Left lung (tissue), 4 donors: ENCODE measurements at regions not wholly inside any gene's neighbourhood (a gene's known extent, or its start where the extent isn't known, plus 50 kb on each side); places are given as distances from the start of the nearest gene placed in this dataset.
A peak's percentile ranks its signal among the peaks of the same experiment; 100 is the strongest.

ENCODE experiments used
- ATAC-seq: fragments of 200-7000 bp; cut with Tn5 transposase; one replicate; pipeline ENCODE4 v1.9.1; 2020; ENCODE audit warnings: moderate library complexity
- DNase-seq, 4 donors: peaks; one replicate each; pipeline ENCODE4 v3.0.0-alpha.2; 2013 to 2020
- H3K27ac ChIP-seq, 2 donors: fragments of 200-600 bp; sonication (generic) in 1 of 2; one replicate each; pipeline versions ENCODE4 v1.5.0 to v1.8.0; 2020 to 2021
- H3K27me3 ChIP-seq, 2 donors: fragments of 200-600 bp; sonication (generic) in 1 of 2; one replicate each; pipeline versions ENCODE4 v1.5.0 to v1.8.0; 2020 to 2021
- H3K36me3 ChIP-seq, 2 donors: fragments of 200-600 bp; sonication (generic) in 1 of 2; one replicate each; pipeline versions ENCODE4 v1.5.0 to v1.8.0; 2020 to 2021
- H3K4me1 ChIP-seq, 2 donors: fragments of 200-600 bp; one replicate each; pipeline ENCODE4 v1.8.0; 2021
- H3K4me3 ChIP-seq, 2 donors: fragments of 200-600 bp; sonication (generic) in 1 of 2; one replicate each; pipeline versions ENCODE4 v1.5.0 to v1.8.0; 2020 to 2021; ENCODE audit warnings: mild to moderate bottlenecking in 1 of 2
- H3K9me3 ChIP-seq, 2 donors: fragments of 200-600 bp; sonication (generic) in 1 of 2; one replicate each; pipeline versions ENCODE4 v1.5.0 to v1.8.0; 2020 to 2021
- CTCF ChIP-seq, 2 donors: fragments of 200-600 bp; sonication (generic) in 1 of 2; IDR thresholded peaks; one replicate each; pipeline versions ENCODE4 v1.5.0 to v1.8.0; 2021; ENCODE audit warnings: antibody characterized with exemption in 2 of 2
- intact Hi-C, 2 donors: fragments of 100-400 bp; cut with DNase I; formaldehyde crosslinking; loops; one replicate each; pipeline versions ENCODE4 v1.11.2 to v1.14.2; 2022
- donor health status: DM: no; HTN: yes; CAD: no.
- donor health status: DM: no; HTN: no; CAD: no.

DNA sequence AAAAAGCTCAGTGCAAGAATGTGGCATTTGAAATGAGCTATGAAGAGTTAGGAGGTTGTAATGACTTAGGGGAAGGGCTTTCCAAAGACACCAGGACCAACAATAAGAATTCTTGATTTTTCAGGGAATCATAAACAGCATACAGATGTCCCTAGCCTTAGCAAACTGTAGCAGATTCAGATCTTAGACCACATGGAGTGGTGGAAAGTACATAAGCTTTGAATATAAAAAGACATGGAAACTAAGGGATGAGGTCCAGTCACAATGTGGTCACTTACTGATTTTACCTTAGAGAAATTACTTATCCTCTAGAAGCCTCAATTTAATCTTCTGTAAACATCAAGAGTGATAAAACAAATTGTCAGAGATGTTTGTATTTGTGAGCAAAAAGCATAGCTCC, 186.6 kb downstream of the DUSP6 start:
- Histone ChIP-seq H3K36me3 (no peaks in the 10 kb centered on the region), H3K4me3 (no peak overlapping the region), H3K27ac (peak overlapping the region in 1 of 2 donors; percentile 71), H3K27me3 (no peaks in the 10 kb centered on the region), H3K9me3 (no peaks in the 10 kb centered on the region), H3K4me1 (peaks cover 5 to 43% of the 10 kb centered on the region in 2 donors)
- no peak for DNase-seq
- no peak for ATAC-seq
- intact Hi-C loops, result no loop called here
- no peak for TF ChIP-seq CTCF (IDR thresholded peaks at IDR 0.05)

GRCh38 chr12:89163918-89164317, 188.4 kb downstream of the DUSP6 start:
- no peak overlapping the region for H3K4me3 ChIP-seq
- H3K27me3 ChIP-seq, result no peaks in the 10 kb centered on the region
- peak overlapping the region in 1 of 2 donors; percentile 92 for H3K27ac ChIP-seq
- no peaks in the 10 kb centered on the region for H3K9me3 ChIP-seq
- no peak for TF ChIP-seq CTCF (IDR thresholded peaks at IDR 0.05)
- peaks cover 5 to 58% of the 10 kb centered on the region in 2 donors for H3K4me1 ChIP-seq
- no peaks in the 10 kb centered on the region for H3K36me3 ChIP-seq
- DNase-seq, result no peak
- ATAC-seq, result no peak
- intact Hi-C loops, result no loop called here

- Histone ChIP-seq H3K27ac (peak overlapping the region; percentile 58 to 92), H3K36me3 (no peaks in the 10 kb centered on the region), H3K27me3 (no peaks in the 10 kb centered on the region), H3K4me3 (no peak overlapping the region), H3K9me3 (no peaks in the 10 kb centered on the region), H3K4me1 (peaks cover 5 to 59% of the 10 kb centered on the region in 2 donors)
- intact Hi-C loops, result no loop called here
- no peak for TF ChIP-seq CTCF (IDR thresholded peaks at IDR 0.05)
- ATAC-seq (peak; percentile 85), DNase-seq (peak in 2 of 4 donors; percentile 61 to 75)
Observed at GRCh38 chr12:89162589-89163261, 189.6 kb downstream of the DUSP6 start.

DNA sequence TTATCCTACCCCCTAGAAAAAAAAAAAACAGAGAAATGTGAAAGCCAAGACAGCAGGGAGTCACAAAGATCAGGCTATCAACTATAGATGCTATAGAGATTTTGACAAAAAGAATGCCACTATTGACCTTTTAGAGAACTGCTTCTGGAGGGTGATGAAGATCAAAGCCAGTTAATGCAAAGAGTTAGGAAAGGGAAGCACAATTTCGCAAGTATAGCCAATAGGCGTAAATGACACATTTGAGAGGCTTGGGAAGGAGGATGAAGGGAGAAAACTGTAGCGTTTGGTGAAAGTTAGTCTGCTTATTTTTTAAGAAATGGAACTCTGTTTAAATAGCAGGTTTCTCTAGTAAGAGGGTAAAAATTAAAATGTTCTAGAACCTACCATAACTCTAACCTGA, 190.7 kb downstream of the DUSP6 start:
- no peak for ATAC-seq
- intact Hi-C loops, result no loop called here
- H3K27ac ChIP-seq, result peak overlapping the region in 1 of 2 donors; percentile 92

GRCh38 chr12:89160716-89161123, 191.6 kb downstream of the DUSP6 start:
- TF ChIP-seq CTCF (IDR thresholded peaks at IDR 0.05), result no peak
- Histone ChIP-seq H3K27me3 (no peaks in the 10 kb centered on the region), H3K4me1 (peaks cover 12 to 66% of the 10 kb centered on the region in 2 donors), H3K9me3 (no peaks in the 10 kb centered on the region), H3K36me3 (no peaks in the 10 kb centered on the region), H3K27ac (peak overlapping the region in 1 of 2 donors; percentile 92), H3K4me3 (no peak overlapping the region)
- intact Hi-C loops, result no loop called here
- DNase-seq (peak in 2 of 4 donors; percentile 41 to 68), ATAC-seq (peak; percentile 59)

More for the DNA sequence above, 190.7 kb downstream of the DUSP6 start:
- no peak overlapping the region for H3K4me3 ChIP-seq
- H3K9me3 ChIP-seq, result no peaks in the 10 kb centered on the region
- no peaks in the 10 kb centered on the region for H3K36me3 ChIP-seq
- H3K4me1 ChIP-seq, result peaks cover 10 to 71% of the 10 kb centered on the region in 2 donors
- no peaks in the 10 kb centered on the region for H3K27me3 ChIP-seq
- no peak for TF ChIP-seq CTCF (IDR thresholded peaks at IDR 0.05)
- no peak for DNase-seq
